ENCODE measurements at regions not wholly inside any gene's neighbourhood (a gene's known extent, or its start where the extent isn't known, plus 50 kb on each side); places are given as distances from the start of the nearest gene placed in this dataset.
"Not testable (repeated sequence)": the region's sequence is repeated elsewhere in the genome, so short reads cannot be mapped to it uniquely, and the experiment has no call there.

GRCh38 chr13:47705185-47705584, 295.9 kb downstream of the SUCLA2 start:
- ATAC-seq (replicated peaks) = no peak
- H3K4me3 Mint-ChIP-seq = no peak overlapping the region
- H3K4me1 Mint-ChIP-seq = peaks cover 4% of the 10 kb centered on the region
- H3K9me3 Mint-ChIP-seq = peaks cover 4% of the 10 kb centered on the region
- H3K27ac Mint-ChIP-seq = no peak overlapping the region
- H3K36me3 Mint-ChIP-seq (ENCODE audit: low read depth) = no peaks in the 10 kb centered on the region
- peaks cover 20% of the 10 kb centered on the region for H3K27me3 Mint-ChIP-seq

DNA sequence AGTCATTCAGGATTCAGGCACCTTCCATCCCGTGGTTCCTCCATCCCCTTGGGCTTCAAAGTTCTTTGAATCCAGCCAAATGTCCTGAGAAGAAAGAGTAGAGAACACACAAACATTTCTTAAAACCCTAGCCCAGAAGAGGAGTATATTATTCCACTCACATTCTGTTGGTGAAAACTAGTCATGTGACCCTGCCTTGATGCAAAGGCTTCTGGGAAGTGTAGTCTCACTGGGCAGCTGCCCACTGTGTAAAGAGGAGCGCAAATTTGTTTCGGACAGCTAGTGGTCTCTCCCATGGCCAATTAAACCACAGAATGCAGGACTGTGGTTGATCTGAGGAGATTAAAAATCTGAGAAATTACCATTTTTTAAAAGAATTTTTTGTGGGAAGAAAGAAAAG, 304.4 kb downstream of the SUCLA2 start:
- no peak overlapping the region for H3K27ac Mint-ChIP-seq
- no peak for ATAC-seq (replicated peaks)
- H3K36me3 Mint-ChIP-seq (ENCODE audit: low read depth) = no peaks in the 10 kb centered on the region
- H3K4me1 Mint-ChIP-seq = no peaks in the 10 kb centered on the region
- H3K4me3 Mint-ChIP-seq = no peak overlapping the region
- H3K9me3 Mint-ChIP-seq = no peaks in the 10 kb centered on the region
- peaks cover 8% of the 10 kb centered on the region for H3K27me3 Mint-ChIP-seq

GRCh38 chr13:47687577-47687976, 313.5 kb downstream of the SUCLA2 start:
- H3K9me3 Mint-ChIP-seq = no peaks in the 10 kb centered on the region
- ATAC-seq (replicated peaks) = no peak
- H3K27ac Mint-ChIP-seq = no peak overlapping the region
- H3K27me3 Mint-ChIP-seq = no peaks in the 10 kb centered on the region
- H3K4me3 Mint-ChIP-seq = no peak overlapping the region
- H3K4me1 Mint-ChIP-seq = no peaks in the 10 kb centered on the region
- no peaks in the 10 kb centered on the region for H3K36me3 Mint-ChIP-seq (ENCODE audit: low read depth)

- H3K27me3 Mint-ChIP-seq; H3K9me3 Mint-ChIP-seq; H3K36me3 Mint-ChIP-seq (ENCODE audit: low read depth); H3K4me1 Mint-ChIP-seq; H3K27ac Mint-ChIP-seq; H3K4me3 Mint-ChIP-seq; ATAC-seq (replicated peaks): not testable (repeated sequence)
Measured at GRCh38 chr13:47685156-47685555, 315.9 kb downstream of the SUCLA2 start.

DNA sequence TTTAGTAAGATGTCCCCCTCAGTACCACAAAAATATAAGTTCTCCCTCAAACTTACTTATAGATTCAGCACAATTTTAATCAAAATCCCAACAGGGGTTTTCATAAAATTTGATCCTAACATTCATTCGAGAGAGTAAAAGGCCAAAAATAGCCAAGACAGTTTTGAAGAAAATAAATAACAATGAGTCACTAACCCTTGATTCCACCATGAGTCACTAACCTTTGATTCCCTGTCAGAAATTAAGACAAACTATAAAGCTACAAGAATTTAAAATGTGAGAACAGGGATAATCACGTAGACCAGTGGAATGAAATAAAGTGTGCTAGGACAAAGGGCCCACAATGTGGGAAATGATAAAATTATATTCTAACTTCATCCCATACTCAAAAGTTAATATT, 320.3 kb downstream of the SUCLA2 start:
- Mint-ChIP-seq H3K9me3 (no peaks in the 10 kb centered on the region), H3K27ac (no peak overlapping the region), H3K36me3 (ENCODE audit: low read depth) (no peaks in the 10 kb centered on the region), H3K27me3 (peaks cover 14% of the 10 kb centered on the region), H3K4me3 (no peak overlapping the region), H3K4me1 (no peaks in the 10 kb centered on the region)
- no peak for ATAC-seq (replicated peaks)

DNA sequence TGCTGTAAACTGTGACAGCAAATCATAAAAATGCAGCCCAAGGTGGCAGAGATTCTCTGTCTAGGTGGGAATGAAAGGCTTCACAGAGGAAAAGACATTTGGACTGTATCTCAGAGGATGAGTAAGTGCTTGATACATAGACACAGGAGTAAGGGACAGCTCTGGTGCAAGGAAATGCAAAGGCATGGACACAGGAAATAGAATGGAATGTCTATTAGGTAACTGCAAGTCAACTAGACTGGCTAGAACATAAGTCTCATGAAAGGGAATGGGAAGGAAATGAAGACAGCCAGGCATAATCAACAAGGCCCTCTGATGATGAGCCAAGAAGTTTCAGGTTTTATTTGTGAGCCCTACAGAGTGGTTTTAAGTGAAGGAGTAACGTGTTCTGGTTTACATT, 321.7 kb downstream of the SUCLA2 start:
- no peak overlapping the region for H3K27ac Mint-ChIP-seq
- no peak overlapping the region for H3K4me3 Mint-ChIP-seq
- peaks cover 14% of the 10 kb centered on the region for H3K27me3 Mint-ChIP-seq
- H3K4me1 Mint-ChIP-seq = no peaks in the 10 kb centered on the region
- no peaks in the 10 kb centered on the region for H3K36me3 Mint-ChIP-seq (ENCODE audit: low read depth)
- H3K9me3 Mint-ChIP-seq = no peaks in the 10 kb centered on the region
- no peak for ATAC-seq (replicated peaks)

GRCh38 chr13:47678201-47678968, 322.7 kb downstream of the SUCLA2 start:
- ATAC-seq (replicated peaks) = no peak
- H3K4me1 Mint-ChIP-seq = no peaks in the 10 kb centered on the region
- H3K36me3 Mint-ChIP-seq (ENCODE audit: low read depth) = no peaks in the 10 kb centered on the region
- peaks cover 14% of the 10 kb centered on the region for H3K27me3 Mint-ChIP-seq
- no peak overlapping the region for H3K4me3 Mint-ChIP-seq
- H3K27ac Mint-ChIP-seq = no peak overlapping the region
- no peaks in the 10 kb centered on the region for H3K9me3 Mint-ChIP-seq

- Mint-ChIP-seq H3K9me3 (no peaks in the 10 kb centered on the region), H3K36me3 (ENCODE audit: low read depth) (no peaks in the 10 kb centered on the region), H3K4me1 (no peaks in the 10 kb centered on the region), H3K27ac (no peak overlapping the region), H3K4me3 (no peak overlapping the region), H3K27me3 (peaks cover 9% of the 10 kb centered on the region)
- no peak for ATAC-seq (replicated peaks)
Measured at GRCh38 chr13:47675871-47676270, 325.2 kb downstream of the SUCLA2 start.

- no peak overlapping the region for H3K4me3 Mint-ChIP-seq
- H3K27me3 Mint-ChIP-seq = no peaks in the 10 kb centered on the region
- ATAC-seq (replicated peaks) = no peak
- H3K4me1 Mint-ChIP-seq = no peaks in the 10 kb centered on the region
- H3K36me3 Mint-ChIP-seq (ENCODE audit: low read depth) = no peaks in the 10 kb centered on the region
- H3K9me3 Mint-ChIP-seq = no peaks in the 10 kb centered on the region
- H3K27ac Mint-ChIP-seq = no peak overlapping the region
Measured at GRCh38 chr13:47673009-47673850, 327.8 kb downstream of the SUCLA2 start.

DNA sequence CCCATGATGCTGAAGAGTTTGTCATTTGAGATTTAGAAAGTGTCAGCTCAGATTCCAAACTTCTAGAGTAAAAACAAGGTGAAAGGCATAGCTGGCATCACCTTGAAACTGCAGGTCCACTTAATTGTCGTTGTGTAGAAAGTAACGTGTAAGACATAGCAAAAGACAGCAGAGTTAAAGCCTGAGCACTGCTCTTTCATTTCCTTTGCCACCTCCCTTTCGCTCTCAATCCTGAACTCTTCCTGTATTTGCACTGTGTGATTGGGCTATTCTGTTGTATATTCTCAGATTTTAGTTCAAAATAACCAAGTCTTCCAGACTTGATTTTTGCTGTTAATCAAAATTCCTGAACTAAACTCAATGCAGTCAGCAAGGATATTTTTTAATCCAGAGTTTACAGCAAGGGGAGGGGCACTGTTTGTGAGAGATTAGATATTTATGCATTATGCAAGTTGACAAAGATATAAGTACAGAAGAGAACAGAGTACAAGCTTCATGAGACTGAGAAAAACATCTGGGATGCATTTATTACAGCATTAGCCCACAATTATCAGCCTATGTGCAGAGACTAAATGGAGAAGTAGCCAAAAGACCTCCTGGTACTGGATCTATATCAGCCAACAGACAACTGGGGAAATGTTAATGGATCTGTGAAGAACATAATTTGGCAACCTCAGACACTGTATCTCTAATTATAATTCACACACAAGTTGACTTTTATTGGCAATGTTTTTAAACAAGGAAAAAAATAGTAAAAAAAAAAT, 328.6 kb downstream of the SUCLA2 start:
- Mint-ChIP-seq H3K27ac (no peak overlapping the region), H3K36me3 (ENCODE audit: low read depth) (no peaks in the 10 kb centered on the region), H3K9me3 (no peaks in the 10 kb centered on the region), H3K27me3 (no peaks in the 10 kb centered on the region), H3K4me3 (no peak overlapping the region), H3K4me1 (no peaks in the 10 kb centered on the region)
- ATAC-seq (replicated peaks) = no peak

DNA sequence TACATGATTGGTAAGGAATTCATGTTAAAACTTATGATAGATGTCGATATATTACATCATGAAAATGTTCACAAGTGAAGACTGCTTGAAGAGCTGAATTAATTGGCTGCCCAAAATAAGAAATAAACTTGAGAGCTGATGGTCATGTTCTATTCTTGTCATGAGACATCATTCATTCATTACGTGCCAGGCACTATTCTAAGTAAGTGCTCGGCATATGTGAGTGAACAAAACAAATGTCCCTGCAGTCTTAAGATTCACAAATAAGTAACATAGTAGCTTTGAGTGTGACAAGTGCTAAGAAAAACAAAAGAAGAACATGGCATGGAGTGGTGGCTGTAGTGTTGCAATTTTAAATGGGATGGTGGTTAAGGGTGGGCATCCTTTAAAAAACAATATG, 329.3 kb downstream of the SUCLA2 start:
- Mint-ChIP-seq H3K9me3 (no peaks in the 10 kb centered on the region), H3K36me3 (ENCODE audit: low read depth) (no peaks in the 10 kb centered on the region), H3K27me3 (no peaks in the 10 kb centered on the region), H3K4me1 (no peaks in the 10 kb centered on the region), H3K27ac (no peak overlapping the region), H3K4me3 (no peak overlapping the region)
- no peak for ATAC-seq (replicated peaks)

DNA sequence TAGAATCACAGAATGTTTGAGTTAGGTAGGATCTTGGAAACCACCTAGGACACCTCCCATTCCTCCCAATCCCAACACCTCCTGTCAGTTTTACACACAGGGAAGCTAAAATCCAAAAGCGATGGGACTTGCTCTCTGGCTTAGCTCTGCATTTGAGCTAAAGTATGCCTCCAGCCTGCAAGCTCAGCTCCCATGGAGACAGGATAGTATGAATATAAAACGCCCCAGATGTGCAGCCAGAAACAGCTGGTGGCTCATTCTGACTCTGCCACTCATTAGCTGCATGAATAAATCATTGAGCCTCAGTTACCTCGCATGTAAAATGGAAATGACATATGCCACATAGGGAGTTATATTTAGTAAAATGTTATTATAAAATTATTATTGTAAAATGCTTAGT, 336.0 kb downstream of the SUCLA2 start:
- no peaks in the 10 kb centered on the region for H3K36me3 Mint-ChIP-seq (ENCODE audit: low read depth)
- H3K27ac Mint-ChIP-seq = no peak overlapping the region

DNA sequence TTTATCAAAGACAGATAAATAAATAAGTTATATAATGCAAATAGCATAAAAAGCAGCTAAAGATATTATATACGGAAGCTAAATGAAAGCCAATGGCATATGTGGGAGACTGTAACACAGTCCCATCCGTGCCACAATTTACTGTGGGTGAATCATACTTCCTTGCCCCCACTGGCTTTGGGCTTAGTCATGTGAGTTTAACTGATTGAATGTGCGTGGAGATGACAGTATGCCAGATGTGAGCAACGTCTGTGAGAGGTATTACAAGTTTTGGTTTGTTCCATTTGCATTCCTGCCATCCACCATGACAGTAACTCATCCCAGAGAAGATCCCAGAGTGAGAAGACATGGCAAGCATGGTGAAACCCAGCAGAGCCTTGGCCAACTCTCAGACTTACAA, 340.0 kb downstream of the SUCLA2 start:
- no peak overlapping the region for H3K27ac Mint-ChIP-seq
- H3K4me1 Mint-ChIP-seq = no peaks in the 10 kb centered on the region
- no peak for ATAC-seq (replicated peaks)
- H3K36me3 Mint-ChIP-seq (ENCODE audit: low read depth) = no peaks in the 10 kb centered on the region
- H3K27me3 Mint-ChIP-seq = peaks cover 13% of the 10 kb centered on the region
- no peaks in the 10 kb centered on the region for H3K9me3 Mint-ChIP-seq
- H3K4me3 Mint-ChIP-seq = no peak overlapping the region

More for the DNA sequence above, 336.0 kb downstream of the SUCLA2 start:
- Mint-ChIP-seq H3K9me3 (no peaks in the 10 kb centered on the region), H3K27me3 (no peaks in the 10 kb centered on the region), H3K4me1 (no peaks in the 10 kb centered on the region), H3K4me3 (no peak overlapping the region)
- no peak for ATAC-seq (replicated peaks)

- no peak overlapping the region for H3K27ac Mint-ChIP-seq
Measured at GRCh38 chr13:47656651-47657050, 344.4 kb downstream of the SUCLA2 start.

More at GRCh38 chr13:47656651-47657050, 344.4 kb downstream of the SUCLA2 start:
- H3K4me1 Mint-ChIP-seq = no peaks in the 10 kb centered on the region
- no peaks in the 10 kb centered on the region for H3K36me3 Mint-ChIP-seq (ENCODE audit: low read depth)
- peaks cover 22% of the 10 kb centered on the region for H3K27me3 Mint-ChIP-seq
- no peaks in the 10 kb centered on the region for H3K9me3 Mint-ChIP-seq
- no peak for ATAC-seq (replicated peaks)
- no peak overlapping the region for H3K4me3 Mint-ChIP-seq
